ENCODE measurements at regions not wholly inside any gene's neighbourhood (a gene's known extent, or its start where the extent isn't known, plus 50 kb on each side); places are given as distances from the start of the nearest gene placed in this dataset.

DNA sequence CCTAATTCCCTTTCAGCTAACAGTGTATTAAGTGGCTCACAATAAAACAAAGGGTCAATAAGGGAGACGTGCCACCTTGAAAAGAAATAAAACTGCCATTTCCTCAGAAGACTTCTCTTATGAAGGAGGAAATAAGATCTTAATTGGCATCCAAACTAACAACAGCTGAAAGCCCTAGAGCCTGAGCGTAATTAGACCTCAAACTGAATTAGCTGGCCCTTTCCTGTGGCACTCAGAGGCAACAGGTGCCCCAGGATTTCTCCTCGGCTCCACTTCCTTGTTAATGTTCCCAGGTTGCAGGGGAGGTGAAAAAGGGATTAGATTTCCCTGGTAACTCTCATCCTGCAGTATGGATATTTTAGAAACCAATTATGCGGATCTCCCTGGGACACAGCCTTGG is 804.3 kb downstream of the DCDC2C start (continued):
- TF ChIP-seq, protein P1, sequence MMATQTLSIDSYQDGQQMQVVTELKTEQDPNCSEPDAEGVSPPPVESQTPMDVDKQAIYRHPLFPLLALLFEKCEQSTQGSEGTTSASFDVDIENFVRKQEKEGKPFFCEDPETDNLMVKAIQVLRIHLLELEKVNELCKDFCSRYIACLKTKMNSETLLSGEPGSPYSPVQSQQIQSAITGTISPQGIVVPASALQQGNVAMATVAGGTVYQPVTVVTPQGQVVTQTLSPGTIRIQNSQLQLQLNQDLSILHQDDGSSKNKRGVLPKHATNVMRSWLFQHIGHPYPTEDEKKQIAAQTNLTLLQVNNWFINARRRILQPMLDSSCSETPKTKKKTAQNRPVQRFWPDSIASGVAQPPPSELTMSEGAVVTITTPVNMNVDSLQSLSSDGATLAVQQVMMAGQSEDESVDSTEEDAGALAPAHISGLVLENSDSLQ (IDR thresholded peaks at IDR 0.05) = no peak
- TF ChIP-seq FOXK2 (IDR thresholded peaks at IDR 0.05) = no peak

DNA sequence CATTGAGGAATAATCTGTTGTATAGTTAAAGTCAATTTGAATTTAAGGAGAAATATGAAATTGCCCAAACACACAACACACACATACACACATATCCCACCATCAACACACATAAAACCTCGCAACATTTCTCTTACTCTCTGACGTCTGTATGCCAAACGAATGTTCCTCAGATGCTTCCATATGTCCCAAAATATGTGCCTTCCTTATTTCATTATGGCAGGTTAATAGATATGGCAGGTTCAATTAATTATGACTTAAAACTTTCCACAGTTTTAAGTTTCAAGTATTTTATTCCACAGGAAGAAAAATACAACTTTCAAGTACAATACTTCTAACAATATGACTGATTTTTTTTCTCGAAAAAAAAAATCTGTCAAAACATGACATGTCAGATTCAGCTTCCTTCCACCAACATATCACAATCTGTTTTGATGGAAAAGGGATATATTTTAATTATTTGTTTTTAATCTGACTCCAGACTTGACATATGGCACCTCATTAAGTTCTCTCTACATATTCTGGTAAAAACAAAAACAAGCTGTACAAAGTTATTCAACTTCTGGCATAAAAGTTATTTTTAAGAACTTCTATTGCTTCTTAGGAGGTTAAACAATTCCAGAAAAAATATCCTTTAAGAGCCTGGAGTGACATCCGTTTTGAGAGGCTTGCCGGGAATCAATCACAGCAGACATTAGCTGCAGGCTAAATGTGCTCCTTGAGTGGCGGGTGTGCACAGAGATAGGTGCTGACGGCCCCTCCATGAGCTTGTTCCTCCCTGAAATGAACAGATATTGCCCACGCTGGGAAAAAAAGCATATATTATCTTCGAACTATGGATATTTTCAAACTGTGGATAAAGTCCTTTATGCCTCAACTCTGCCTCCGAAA is 812.7 kb downstream of the DCDC2C start:
- TF ChIP-seq SPI1 (IDR thresholded peaks at IDR 0.05; ENCODE audit: borderline replicate concordance, insufficient read depth, low read depth, low read length) = no peak
- no peak for TF ChIP-seq SP1 (IDR thresholded peaks at IDR 0.05; ENCODE audit: low read depth, low read length)
- TF ChIP-seq SREBF2 (IDR thresholded peaks at IDR 0.05; ENCODE audit: low read length) = no peak
- TF ChIP-seq YBX1 (IDR thresholded peaks at IDR 0.05) = no peak
- TF ChIP-seq HCFC1 (IDR thresholded peaks at IDR 0.05; ENCODE audit: low read length) = no peak
- TF ChIP-seq BMI1 (IDR thresholded peaks at IDR 0.05; ENCODE audit: borderline replicate concordance) = no peak
- TF ChIP-seq SMARCA5 (IDR thresholded peaks at IDR 0.05) = no peak
- no peak for TF ChIP-seq NR2C1 (IDR thresholded peaks at IDR 0.05)
- TF ChIP-seq WRNIP1 (IDR thresholded peaks at IDR 0.05; ENCODE audit: borderline replicate concordance, low read depth, low read length) = no peak
- TF ChIP-seq CEBPB (IDR thresholded peaks at IDR 0.05; ENCODE audit: borderline replicate concordance in 1 of 2, low read depth in 2 of 2, low read length in 2 of 2) = no peak
- TF ChIP-seq, protein P2, sequence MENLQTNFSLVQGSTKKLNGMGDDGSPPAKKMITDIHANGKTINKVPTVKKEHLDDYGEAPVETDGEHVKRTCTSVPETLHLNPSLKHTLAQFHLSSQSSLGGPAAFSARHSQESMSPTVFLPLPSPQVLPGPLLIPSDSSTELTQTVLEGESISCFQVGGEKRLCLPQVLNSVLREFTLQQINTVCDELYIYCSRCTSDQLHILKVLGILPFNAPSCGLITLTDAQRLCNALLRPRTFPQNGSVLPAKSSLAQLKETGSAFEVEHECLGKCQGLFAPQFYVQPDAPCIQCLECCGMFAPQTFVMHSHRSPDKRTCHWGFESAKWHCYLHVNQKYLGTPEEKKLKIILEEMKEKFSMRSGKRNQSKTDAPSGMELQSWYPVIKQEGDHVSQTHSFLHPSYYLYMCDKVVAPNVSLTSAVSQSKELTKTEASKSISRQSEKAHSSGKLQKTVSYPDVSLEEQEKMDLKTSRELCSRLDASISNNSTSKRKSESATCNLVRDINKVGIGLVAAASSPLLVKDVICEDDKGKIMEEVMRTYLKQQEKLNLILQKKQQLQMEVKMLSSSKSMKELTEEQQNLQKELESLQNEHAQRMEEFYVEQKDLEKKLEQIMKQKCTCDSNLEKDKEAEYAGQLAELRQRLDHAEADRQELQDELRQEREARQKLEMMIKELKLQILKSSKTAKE (IDR thresholded peaks at IDR 0.05; ENCODE audit: low read depth, poor library complexity, severe bottlenecking) = no peak
- no peak for TF ChIP-seq IRF4 (IDR thresholded peaks at IDR 0.05; ENCODE audit: low read depth, low read length)
- no peak for TF ChIP-seq NFIC (IDR thresholded peaks at IDR 0.05; ENCODE audit: low read depth, low read length)
- TF ChIP-seq, protein P3, sequence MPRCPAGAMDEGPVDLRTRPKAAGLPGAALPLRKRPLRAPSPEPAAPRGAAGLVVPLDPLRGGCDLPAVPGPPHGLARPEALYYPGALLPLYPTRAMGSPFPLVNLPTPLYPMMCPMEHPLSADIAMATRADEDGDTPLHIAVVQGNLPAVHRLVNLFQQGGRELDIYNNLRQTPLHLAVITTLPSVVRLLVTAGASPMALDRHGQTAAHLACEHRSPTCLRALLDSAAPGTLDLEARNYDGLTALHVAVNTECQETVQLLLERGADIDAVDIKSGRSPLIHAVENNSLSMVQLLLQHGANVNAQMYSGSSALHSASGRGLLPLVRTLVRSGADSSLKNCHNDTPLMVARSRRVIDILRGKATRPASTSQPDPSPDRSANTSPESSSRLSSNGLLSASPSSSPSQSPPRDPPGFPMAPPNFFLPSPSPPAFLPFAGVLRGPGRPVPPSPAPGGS (IDR thresholded peaks at IDR 0.05; ENCODE audit: borderline replicate concordance, insufficient read depth, low read depth, low read length, poor library complexity, severe bottlenecking) = no peak
- TF ChIP-seq NRF1 (conservative IDR thresholded peaks at IDR 0.05; ENCODE audit: low read depth, low read length) = no peak
- no TSS peak for BruUV-seq (replicated peaks)
- no peak overlapping the region for H3K4me3 ChIP-seq
- WGBS (ENCODE audit: insufficient coverage, insufficient replicate concordance, low lambda C conversion rate, missing lambda C conversion rate) = 19% methylated on average over 11 of the region's 11 CpGs
- no peaks in the 10 kb centered on the region for H3K36me3 ChIP-seq (ENCODE audit: control insufficient read depth in 2 of 2, insufficient read depth in 2 of 2, low read length in 1 of 2)
- no peak overlapping the region for H3K27ac ChIP-seq (ENCODE audit: control insufficient read depth, insufficient read depth)
- no peaks in the 10 kb centered on the region for H3K79me2 ChIP-seq (ENCODE audit: control insufficient read depth, insufficient read depth, low read length)
- FAIRE-seq = no peak
- H3K9me3 ChIP-seq (replicated peaks; ENCODE audit: control insufficient read depth, insufficient read depth, low read length) = no peaks in the 10 kb centered on the region
- no peaks in the 10 kb centered on the region for H4K20me1 ChIP-seq (ENCODE audit: control insufficient read depth, insufficient read depth)
- RAD21 ChIA-PET (ENCODE audit: unreplicated experiment) = no interaction called here
- no peak overlapping the region for H3K4me2 ChIP-seq (ENCODE audit: control insufficient read depth, insufficient read depth)
- CTCF ChIA-PET = no interaction called here
- no peak for DNase-seq (ENCODE audit: low read depth, low spot score)
- H3K4me1 ChIP-seq (ENCODE audit: control insufficient read depth, insufficient read depth, low read length) = no peaks in the 10 kb centered on the region
- no peaks in the 10 kb centered on the region for H3K27me3 ChIP-seq (replicated peaks in 1 of 2; ENCODE audit: control insufficient read depth in 2 of 2, insufficient read depth in 2 of 2, low read length in 1 of 2)
- H3K9ac ChIP-seq (ENCODE audit: control insufficient read depth, insufficient read depth, low read length) = no peak overlapping the region
- in situ Hi-C loops (cut with MboI) (no loop called here), intact Hi-C loops (cut with micrococcal nuclease; ENCODE audit: unreplicated experiment) (no loop called here)
- ATAC-seq = no peak
- H2AFZ ChIP-seq (ENCODE audit: control insufficient read depth, low read depth, low read length) = no peak overlapping the region
- SMC1A ChIA-PET (ENCODE audit: uncharacterized antibody, unreplicated experiment) = interaction anchor here (1.1 kb wide), 1 partner anchor 45 kb away, joined by 3 read pairs; no protein-coding TSS in a partner anchor
- POLR2A ChIA-PET = no interaction called here

All from GM12878 (cell line).